Right atrium auricular region (tissue), 2 donors: ENCODE measurements at regions not wholly inside any gene's neighbourhood (a gene's known extent, or its start where the extent isn't known, plus 50 kb on each side); places are given as distances from the start of the nearest gene placed in this dataset.

Experiments
- DNase-seq: peaks from one replicate; pipeline ENCODE4 v3.0.0-alpha.2; 2019; ENCODE audit warnings: low spot score
- H3K27ac ChIP-seq, 2 donors: fragments of 200-600 bp; sonication (generic); 1 replicate in 1 of 2; 2 replicates in 1 of 2; pipeline ENCODE4 v1.5.1; 2016 to 2019
- H3K27me3 ChIP-seq, 2 donors: fragments of 200-600 bp; sonication (generic); one replicate each; pipeline versions ENCODE4 v1.5.1 to v1.6.0; 2017 to 2019
- H3K36me3 ChIP-seq: fragments of 200-600 bp; sonication (generic); one replicate; pipeline ENCODE4 v1.5.1; 2016
- H3K4me1 ChIP-seq, 2 donors: fragments of 200-600 bp; sonication (generic); one replicate each; pipeline versions ENCODE4 v1.5.1 to v1.6.0; 2017 to 2019
- H3K4me3 ChIP-seq, 2 donors: fragments of 200-600 bp; sonication (generic); 1 replicate in 1 of 2; 2 replicates in 1 of 2; pipeline ENCODE4 v1.5.1; 2017 to 2019; ENCODE audit warnings: mild to moderate bottlenecking in 1 of 2, moderate library complexity in 1 of 2
- H3K9me3 ChIP-seq, 2 donors: fragments of 200-600 bp; sonication (generic); one replicate each; pipeline ENCODE4 v1.5.1; 2019
- TF ChIP-seq, protein P1 (sequence below), 2 donors: fragments of 200-600 bp; sonication (generic); IDR thresholded peaks; one replicate each; pipeline ENCODE4 v1.5.1; 2019; ENCODE audit warnings: antibody characterized with exemption in 2 of 2

DNA sequence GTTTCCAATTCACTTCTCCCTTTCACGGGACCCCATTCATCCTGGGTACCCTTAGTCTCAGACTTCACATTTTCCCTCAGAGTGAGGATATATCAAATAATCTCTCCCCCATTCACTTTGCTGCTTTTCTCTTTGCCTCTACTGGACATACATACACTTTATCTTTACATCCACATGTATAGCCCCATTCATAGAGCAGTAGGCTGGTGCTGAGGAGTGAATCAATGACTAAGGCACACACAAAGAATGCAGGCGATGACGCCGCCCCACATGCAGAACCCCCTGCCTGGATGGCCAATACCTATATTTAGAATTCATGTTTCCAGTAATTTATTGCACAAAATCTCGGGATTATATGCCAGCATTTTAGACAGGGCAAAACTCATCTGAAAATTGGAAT lies 554.3 kb upstream of the TENM3 start:
- H3K4me3 ChIP-seq = no peak overlapping the region

GRCh38 chr4:181690498-181690897 lies 552.7 kb upstream of the TENM3 start:
- TF ChIP-seq, protein P1, sequence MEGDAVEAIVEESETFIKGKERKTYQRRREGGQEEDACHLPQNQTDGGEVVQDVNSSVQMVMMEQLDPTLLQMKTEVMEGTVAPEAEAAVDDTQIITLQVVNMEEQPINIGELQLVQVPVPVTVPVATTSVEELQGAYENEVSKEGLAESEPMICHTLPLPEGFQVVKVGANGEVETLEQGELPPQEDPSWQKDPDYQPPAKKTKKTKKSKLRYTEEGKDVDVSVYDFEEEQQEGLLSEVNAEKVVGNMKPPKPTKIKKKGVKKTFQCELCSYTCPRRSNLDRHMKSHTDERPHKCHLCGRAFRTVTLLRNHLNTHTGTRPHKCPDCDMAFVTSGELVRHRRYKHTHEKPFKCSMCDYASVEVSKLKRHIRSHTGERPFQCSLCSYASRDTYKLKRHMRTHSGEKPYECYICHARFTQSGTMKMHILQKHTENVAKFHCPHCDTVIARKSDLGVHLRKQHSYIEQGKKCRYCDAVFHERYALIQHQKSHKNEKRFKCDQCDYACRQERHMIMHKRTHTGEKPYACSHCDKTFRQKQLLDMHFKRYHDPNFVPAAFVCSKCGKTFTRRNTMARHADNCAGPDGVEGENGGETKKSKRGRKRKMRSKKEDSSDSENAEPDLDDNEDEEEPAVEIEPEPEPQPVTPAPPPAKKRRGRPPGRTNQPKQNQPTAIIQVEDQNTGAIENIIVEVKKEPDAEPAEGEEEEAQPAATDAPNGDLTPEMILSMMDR (IDR thresholded peaks at IDR 0.05) = no peak
- no peaks in the 10 kb centered on the region for H3K9me3 ChIP-seq
- H3K36me3 ChIP-seq = no peaks in the 10 kb centered on the region
- DNase-seq = no peak
- no peak overlapping the region for H3K27ac ChIP-seq
- H3K4me3 ChIP-seq = no peak overlapping the region
- no peaks in the 10 kb centered on the region for H3K27me3 ChIP-seq
- no peaks in the 10 kb centered on the region for H3K4me1 ChIP-seq

More for the DNA sequence above, 554.3 kb upstream of the TENM3 start:
- Histone ChIP-seq H3K27me3 (no peaks in the 10 kb centered on the region), H3K4me1 (no peaks in the 10 kb centered on the region), H3K36me3 (no peaks in the 10 kb centered on the region), H3K9me3 (no peaks in the 10 kb centered on the region), H3K27ac (no peak overlapping the region)
- DNase-seq = no peak
- TF ChIP-seq, protein P1 (IDR thresholded peaks at IDR 0.05) = no peak

DNA sequence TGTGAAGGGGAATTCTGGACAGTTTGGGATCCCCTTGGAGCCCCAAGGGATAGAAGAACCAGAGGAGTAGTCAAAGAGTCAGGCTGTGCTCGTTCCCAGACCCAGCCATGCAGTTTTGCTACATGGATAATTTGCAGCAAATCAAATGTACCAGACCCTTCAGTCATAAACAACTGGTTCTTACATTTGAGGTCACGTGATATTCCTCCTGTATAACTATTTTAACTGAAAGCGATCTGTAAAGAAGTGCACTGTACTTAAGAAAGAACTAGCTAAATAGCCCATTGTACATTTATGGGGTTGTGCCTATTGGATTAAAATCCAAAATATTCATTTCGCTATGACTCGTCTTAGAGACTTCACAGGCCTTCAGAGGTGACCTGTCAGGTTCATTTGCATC lies 550.2 kb upstream of the TENM3 start:
- H3K4me3 ChIP-seq = no peak overlapping the region
- no peaks in the 10 kb centered on the region for H3K9me3 ChIP-seq
- no peak for DNase-seq
- no peaks in the 10 kb centered on the region for H3K4me1 ChIP-seq
- TF ChIP-seq, protein P1 (IDR thresholded peaks at IDR 0.05) = no peak
- no peaks in the 10 kb centered on the region for H3K27me3 ChIP-seq
- H3K27ac ChIP-seq = no peak overlapping the region
- H3K36me3 ChIP-seq = no peaks in the 10 kb centered on the region

DNA sequence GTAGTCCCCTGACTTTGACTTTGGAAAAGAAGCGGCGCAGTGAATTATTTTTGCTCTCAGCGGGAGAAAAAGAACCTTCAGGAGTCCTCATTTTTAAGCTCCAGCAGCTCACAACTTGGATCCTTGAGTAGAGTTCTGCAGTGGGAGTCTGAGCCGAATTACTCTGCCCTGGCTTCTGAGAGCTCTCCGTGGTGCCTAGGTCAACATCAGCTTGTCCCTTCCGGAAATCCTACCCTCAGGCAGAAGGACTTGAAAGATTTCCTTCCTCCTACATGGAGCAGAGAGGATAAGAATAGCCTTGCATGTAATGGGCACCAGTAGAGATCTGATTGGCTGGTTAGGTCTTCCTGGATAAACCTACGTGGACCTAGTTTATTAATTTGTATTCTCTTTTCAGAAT lies 549.7 kb upstream of the TENM3 start:
- H3K4me3 ChIP-seq = no peak overlapping the region
- H3K27ac ChIP-seq = no peak overlapping the region
- no peaks in the 10 kb centered on the region for H3K36me3 ChIP-seq
- no peaks in the 10 kb centered on the region for H3K27me3 ChIP-seq
- DNase-seq = no peak
- TF ChIP-seq, protein P1 (IDR thresholded peaks at IDR 0.05) = no peak
- H3K9me3 ChIP-seq = no peaks in the 10 kb centered on the region
- no peaks in the 10 kb centered on the region for H3K4me1 ChIP-seq

DNA sequence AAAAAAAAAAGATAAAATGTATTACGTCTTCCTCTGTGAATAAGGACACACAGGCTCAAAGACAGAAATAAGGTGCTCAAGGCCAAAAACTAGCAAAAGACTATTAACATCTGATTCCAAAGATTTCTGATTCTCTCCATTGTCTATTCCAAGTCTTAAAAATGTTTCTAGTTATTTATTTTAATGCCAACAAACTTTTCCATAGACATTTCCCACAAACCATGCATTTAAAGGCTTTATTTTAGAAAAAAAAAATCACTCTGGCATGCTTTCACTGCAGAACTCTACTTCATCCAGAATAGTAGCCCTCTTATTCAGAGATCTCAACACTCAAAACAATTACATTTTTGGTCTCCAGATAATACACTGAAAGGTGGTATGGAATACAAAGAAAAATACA lies 545.0 kb upstream of the TENM3 start:
- TF ChIP-seq, protein P1 (IDR thresholded peaks at IDR 0.05) = no peak
- Histone ChIP-seq H3K9me3 (no peaks in the 10 kb centered on the region), H3K27ac (no peak overlapping the region), H3K4me1 (no peaks in the 10 kb centered on the region), H3K27me3 (no peaks in the 10 kb centered on the region), H3K36me3 (no peaks in the 10 kb centered on the region), H3K4me3 (no peak overlapping the region)
- DNase-seq = no peak

GRCh38 chr4:181701214-181701613 lies 542.0 kb upstream of the TENM3 start:
- no peaks in the 10 kb centered on the region for H3K4me1 ChIP-seq
- H3K36me3 ChIP-seq = no peaks in the 10 kb centered on the region
- TF ChIP-seq, protein P1 (IDR thresholded peaks at IDR 0.05) = no peak
- H3K4me3 ChIP-seq = no peak overlapping the region
- no peak for DNase-seq
- no peak overlapping the region for H3K27ac ChIP-seq
- H3K27me3 ChIP-seq = no peaks in the 10 kb centered on the region
- H3K9me3 ChIP-seq = no peaks in the 10 kb centered on the region
